ENCODE measurements at regions not wholly inside any gene's neighbourhood (a gene's known extent, or its start where the extent isn't known, plus 50 kb on each side); places are given as distances from the start of the nearest gene placed in this dataset.

GRCh38 chr22:48822278-48823233, 1005.1 kb downstream of the BRD1 start:
- Histone ChIP-seq H3K79me1 (ENCODE audit: low read depth, low read length) (no peaks in the 10 kb centered on the region), H2AK5ac (ENCODE audit: low read depth, low read length) (peak overlapping the region; percentile 49), H3K4me3 (ENCODE audit: low read length in 2 of 2) (no peak overlapping the region), H3K18ac (ENCODE audit: low read length) (peak overlapping the region; percentile 11), H2BK5ac (ENCODE audit: low read length) (peak overlapping the region; percentile 62), H3K4me2 (ENCODE audit: insufficient read depth, low read length, poor library complexity, severe bottlenecking) (no peak overlapping the region), H3K4ac (ENCODE audit: low read length) (no peak overlapping the region), H2BK120ac (ENCODE audit: low read depth, low read length) (no peak overlapping the region), H3K36me3 (replicated peaks in 1 of 2; ENCODE audit: control insufficient read depth in 2 of 2, insufficient read depth in 2 of 2, low read length in 2 of 2) (no peaks in the 10 kb centered on the region), H4K91ac (ENCODE audit: low read depth, low read length, poor library complexity) (no peak overlapping the region), H3K27ac (replicated peaks; ENCODE audit: low read length) (no peak overlapping the region), H3K9me3 (replicated peaks in 1 of 2; ENCODE audit: control insufficient read depth in 2 of 2, insufficient read depth in 1 of 2, low read depth in 1 of 2, low read length in 2 of 2) (no peaks in the 10 kb centered on the region), H3K14ac (ENCODE audit: low read length) (no peak overlapping the region), H3K4me1 (ENCODE audit: control insufficient read depth in 2 of 2, insufficient read depth in 1 of 2, low read depth in 1 of 2, low read length in 2 of 2) (peaks cover 0 to 9% of the 10 kb centered on the region in 2 donors), H4K8ac (ENCODE audit: low read depth, low read length) (no peak overlapping the region), H2BK12ac (ENCODE audit: low read length) (peak overlapping the region; percentile 10), H3K23ac (ENCODE audit: low read depth, low read length, poor library complexity) (no peak overlapping the region), H2BK15ac (ENCODE audit: low read length) (no peak overlapping the region), H3K27me3 (ENCODE audit: control insufficient read depth in 3 of 3, insufficient read depth in 3 of 3, low read depth in 1 of 3, low read length in 3 of 3) (peaks cover 0 to 3% (median 0%) of the 10 kb centered on the region in 3 experiments), H3K9ac (ENCODE audit: low read depth, low read length, poor library complexity) (no peak overlapping the region), H2AFZ (ENCODE audit: low read length) (no peak overlapping the region)
- DNase-seq (ENCODE audit: low spot score) = no peak
- WGBS, 2 donors (ENCODE audit: extremely low coverage in 2 of 2, insufficient read length in 2 of 2, insufficient replicate concordance in 1 of 2) = no CpG with 5 or more reads among the region's 19 CpGs

GRCh38 chr22:48821727-48822126, 1005.9 kb downstream of the BRD1 start:
- Histone ChIP-seq H2AK5ac (ENCODE audit: low read depth, low read length) (peak overlapping the region; percentile 49), H2BK12ac (ENCODE audit: low read length) (peak overlapping the region; percentile 10), H2BK15ac (ENCODE audit: low read length) (no peak overlapping the region), H3K9ac (ENCODE audit: low read depth, low read length, poor library complexity) (peak overlapping the region; percentile 51), H3K79me1 (ENCODE audit: low read depth, low read length) (no peaks in the 10 kb centered on the region), H3K36me3 (replicated peaks in 1 of 2; ENCODE audit: control insufficient read depth in 2 of 2, insufficient read depth in 2 of 2, low read length in 2 of 2) (no peaks in the 10 kb centered on the region), H3K9me3 (replicated peaks in 1 of 2; ENCODE audit: control insufficient read depth in 2 of 2, insufficient read depth in 1 of 2, low read depth in 1 of 2, low read length in 2 of 2) (no peaks in the 10 kb centered on the region), H3K4me3 (ENCODE audit: low read length in 2 of 2) (no peak overlapping the region), H2AFZ (ENCODE audit: low read length) (no peak overlapping the region), H2BK120ac (ENCODE audit: low read depth, low read length) (no peak overlapping the region), H3K27ac (replicated peaks; ENCODE audit: low read length) (no peak overlapping the region), H3K4me1 (ENCODE audit: control insufficient read depth in 2 of 2, insufficient read depth in 1 of 2, low read depth in 1 of 2, low read length in 2 of 2) (peaks cover 0 to 7% of the 10 kb centered on the region in 2 donors), H2BK5ac (ENCODE audit: low read length) (peak overlapping the region; percentile 62), H3K4ac (ENCODE audit: low read length) (no peak overlapping the region), H4K91ac (ENCODE audit: low read depth, low read length, poor library complexity) (no peak overlapping the region), H3K23ac (ENCODE audit: low read depth, low read length, poor library complexity) (no peak overlapping the region), H3K14ac (ENCODE audit: low read length) (no peak overlapping the region), H3K27me3 (ENCODE audit: control insufficient read depth in 3 of 3, insufficient read depth in 3 of 3, low read depth in 1 of 3, low read length in 3 of 3) (peaks cover 0 to 3% (median 0%) of the 10 kb centered on the region in 3 experiments), H4K8ac (ENCODE audit: low read depth, low read length) (no peak overlapping the region), H3K18ac (ENCODE audit: low read length) (peak overlapping the region; percentile 67), H3K4me2 (ENCODE audit: insufficient read depth, low read length, poor library complexity, severe bottlenecking) (no peak overlapping the region)
- WGBS, 2 donors (ENCODE audit: extremely low coverage in 2 of 2, insufficient read length in 2 of 2, insufficient replicate concordance in 1 of 2) = no CpG with 5 or more reads among the region's 10 CpGs
- no peak for DNase-seq (ENCODE audit: low spot score)

GRCh38 chr22:48821346-48821690, 1006.4 kb downstream of the BRD1 start:
- no peak overlapping the region for H3K27ac ChIP-seq (replicated peaks; ENCODE audit: low read length)
- no peak overlapping the region for H3K4me3 ChIP-seq (ENCODE audit: low read length in 2 of 2)
- no peak overlapping the region for H3K4me2 ChIP-seq (ENCODE audit: insufficient read depth, low read length, poor library complexity, severe bottlenecking)
- no peak overlapping the region for H3K23ac ChIP-seq (ENCODE audit: low read depth, low read length, poor library complexity)
- H2BK15ac ChIP-seq (ENCODE audit: low read length) = no peak overlapping the region
- no CpG with 5 or more reads among the region's 10 CpGs for WGBS, 2 donors (ENCODE audit: extremely low coverage in 2 of 2, insufficient read length in 2 of 2, insufficient replicate concordance in 1 of 2)
- H4K8ac ChIP-seq (ENCODE audit: low read depth, low read length) = no peak overlapping the region
- H3K18ac ChIP-seq (ENCODE audit: low read length) = no peak overlapping the region
- H3K4me1 ChIP-seq (ENCODE audit: control insufficient read depth in 2 of 2, insufficient read depth in 1 of 2, low read depth in 1 of 2, low read length in 2 of 2) = peaks cover 0 to 7% of the 10 kb centered on the region in 2 donors
- no peak overlapping the region for H4K91ac ChIP-seq (ENCODE audit: low read depth, low read length, poor library complexity)
- no peak overlapping the region for H2BK12ac ChIP-seq (ENCODE audit: low read length)
- no peak for DNase-seq (ENCODE audit: low spot score)
- H3K4ac ChIP-seq (ENCODE audit: low read length) = no peak overlapping the region
- no peaks in the 10 kb centered on the region for H3K9me3 ChIP-seq (replicated peaks in 1 of 2; ENCODE audit: control insufficient read depth in 2 of 2, insufficient read depth in 1 of 2, low read depth in 1 of 2, low read length in 2 of 2)
- H2AK5ac ChIP-seq (ENCODE audit: low read depth, low read length) = peak overlapping the region; percentile 59
- peaks cover 0 to 3% (median 0%) of the 10 kb centered on the region in 3 experiments for H3K27me3 ChIP-seq (ENCODE audit: control insufficient read depth in 3 of 3, insufficient read depth in 3 of 3, low read depth in 1 of 3, low read length in 3 of 3)
- no peaks in the 10 kb centered on the region for H3K79me1 ChIP-seq (ENCODE audit: low read depth, low read length)
- no peak overlapping the region for H3K9ac ChIP-seq (ENCODE audit: low read depth, low read length, poor library complexity)
- H3K36me3 ChIP-seq (replicated peaks in 1 of 2; ENCODE audit: control insufficient read depth in 2 of 2, insufficient read depth in 2 of 2, low read length in 2 of 2) = no peaks in the 10 kb centered on the region
- H2AFZ ChIP-seq (ENCODE audit: low read length) = no peak overlapping the region
- H2BK5ac ChIP-seq (ENCODE audit: low read length) = peak overlapping the region; percentile 29
- H3K14ac ChIP-seq (ENCODE audit: low read length) = no peak overlapping the region
- H2BK120ac ChIP-seq (ENCODE audit: low read depth, low read length) = no peak overlapping the region
